Hematopoietic multipotent progenitor cell treated with erythropoietin and hydrocortisone succinate and interleukin-3 and kit ligand, for 6 days (in vitro differentiated cells): ENCODE measurements at regions not wholly inside any gene's neighbourhood (a gene's known extent, or its start where the extent isn't known, plus 50 kb on each side); places are given as distances from the start of the nearest gene placed in this dataset.
"Not testable (repeated sequence)": the region's sequence is repeated elsewhere in the genome, so short reads cannot be mapped to it uniquely, and the experiment has no call there.

Experiments
- DNase-seq: peaks from one replicate; pipeline ENCODE4 v3.0.0-alpha.2; 2015

- no peak for DNase-seq
These were observed 275.5 kb upstream of the BOD1L1 start for GRCh38 chr4:13903061-13903460.

- no peak for DNase-seq
These were observed 276.4 kb upstream of the BOD1L1 start for GRCh38 chr4:13903901-13904300.

DNA sequence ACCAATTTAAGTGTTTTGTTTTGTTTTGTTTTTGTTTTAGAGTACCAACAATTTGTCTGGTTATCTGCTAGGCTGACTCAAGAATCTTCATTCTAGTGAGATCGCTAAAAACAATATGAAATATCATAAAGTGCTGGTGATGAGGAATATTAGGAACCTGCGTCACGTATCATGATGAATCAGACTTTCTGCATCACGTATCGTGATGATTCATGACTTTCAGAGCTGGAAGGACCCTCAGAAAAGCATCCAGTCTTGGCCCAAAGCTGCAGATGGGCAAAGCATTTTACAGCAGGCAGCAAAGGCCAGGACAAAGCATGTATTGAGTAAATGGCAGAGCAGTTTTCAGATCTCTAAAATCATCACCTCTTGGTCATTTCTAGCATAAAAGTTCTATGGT, 278.0 kb upstream of the BOD1L1 start:
- no peak for DNase-seq

DNA sequence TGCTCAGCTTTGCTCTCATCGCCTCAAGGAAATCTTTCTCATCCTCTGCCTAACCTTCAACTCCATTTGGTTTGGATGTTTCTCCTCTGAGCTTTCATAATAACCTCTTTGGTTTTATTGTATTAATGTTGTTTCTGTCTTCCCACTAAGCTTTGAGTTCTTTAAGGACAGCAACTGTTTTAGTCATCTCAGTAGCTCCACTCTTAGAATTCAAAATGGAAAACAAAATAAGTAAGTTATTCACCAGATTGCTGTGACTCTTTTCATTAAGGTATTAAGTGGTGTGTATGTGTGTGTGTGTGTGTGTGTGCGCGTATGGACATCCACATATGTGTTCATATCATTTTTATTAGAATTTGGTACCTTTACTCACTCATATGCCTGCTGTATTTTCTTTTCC, 279.2 kb upstream of the BOD1L1 start:
- no peak for DNase-seq

DNA sequence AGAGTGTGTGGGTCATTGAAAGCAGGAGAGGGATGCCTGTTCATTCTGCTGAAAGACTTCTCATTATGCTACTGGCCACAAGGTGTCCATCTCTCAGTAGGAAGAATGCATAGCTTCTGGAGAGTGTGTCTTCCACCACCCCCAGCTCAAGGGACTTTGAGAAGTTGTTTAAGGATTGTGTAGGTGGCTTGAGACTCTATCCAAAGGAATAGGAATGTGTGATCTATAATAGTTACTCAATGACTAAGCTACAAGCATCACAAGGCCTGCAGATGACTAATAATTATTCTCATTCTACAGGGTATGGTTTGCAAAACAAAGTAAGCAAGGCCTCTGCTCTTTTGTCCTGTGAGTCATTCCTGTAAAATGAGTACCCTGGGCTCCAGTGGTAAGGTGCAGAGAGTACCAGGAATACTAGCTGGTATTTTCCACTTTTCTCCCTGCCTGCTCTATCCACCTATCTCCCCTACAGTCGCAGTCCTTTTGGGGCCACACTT, 279.8 kb upstream of the BOD1L1 start:
- peak; percentile 16 for DNase-seq

DNA sequence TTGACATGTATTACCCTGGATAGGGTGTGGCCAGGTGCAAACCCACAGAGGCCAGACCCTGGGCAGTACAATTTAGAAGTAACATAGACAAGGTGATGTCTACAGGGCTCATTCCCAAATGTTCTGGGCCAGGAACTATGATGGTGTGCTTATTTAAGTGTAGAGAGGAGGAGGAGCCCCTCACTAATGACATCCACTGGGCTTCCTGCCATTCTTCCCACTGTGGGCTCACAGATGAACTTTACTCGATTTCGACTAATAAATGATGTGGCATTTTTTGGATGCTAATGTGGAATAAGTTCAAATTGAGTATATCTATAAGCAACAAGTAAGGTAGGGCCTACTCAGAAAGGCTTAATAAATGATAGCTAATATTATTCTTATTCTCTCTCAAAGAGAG, 280.9 kb upstream of the BOD1L1 start:
- no peak for DNase-seq

DNA sequence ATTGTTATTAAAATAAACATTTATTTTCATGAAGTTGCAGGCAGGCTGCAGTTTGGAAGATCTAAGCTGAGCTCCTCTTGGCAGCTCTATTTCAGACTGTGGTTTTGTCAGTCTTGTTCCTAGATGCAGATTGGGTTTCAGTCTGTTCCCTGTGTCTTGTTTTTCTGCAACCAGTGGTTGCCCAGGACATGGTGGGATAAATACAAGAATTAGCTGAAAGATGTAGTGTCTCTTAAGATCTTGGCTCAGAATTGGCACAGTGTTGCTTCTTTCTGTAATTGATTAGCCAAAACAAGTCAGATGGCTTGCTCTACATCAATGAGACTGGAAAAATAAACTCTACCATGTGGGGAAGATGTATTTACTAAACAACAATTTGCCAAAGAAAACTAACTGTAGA, 283.0 kb upstream of the BOD1L1 start:
- DNase-seq, result no peak

- DNase-seq, result no peak
These were observed 283.7 kb upstream of the BOD1L1 start for GRCh38 chr4:13911256-13911655.

DNA sequence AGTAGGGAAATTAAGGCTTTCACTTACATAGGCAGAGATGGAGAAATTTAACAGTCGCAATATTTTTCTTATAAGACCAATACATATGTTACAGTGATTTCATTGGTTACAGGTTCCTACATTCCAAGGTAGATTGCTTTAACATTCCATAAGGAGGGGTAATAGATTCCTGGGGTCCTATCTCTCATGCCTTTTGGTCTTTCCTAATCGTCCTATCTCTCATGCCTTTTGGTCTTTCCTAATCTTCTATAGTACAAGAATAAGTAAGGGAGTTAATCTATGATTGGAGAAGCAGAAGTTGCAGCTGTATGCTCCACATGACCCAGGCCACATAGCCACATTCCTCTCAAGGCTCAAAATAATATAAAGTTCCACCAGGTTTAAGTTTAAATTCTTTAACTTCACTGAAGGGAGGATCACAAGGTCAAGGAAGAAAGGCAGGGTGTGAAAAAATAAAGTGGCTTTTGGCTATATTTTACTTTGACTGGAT, 285.0 kb upstream of the BOD1L1 start:
- DNase-seq, result peak; percentile 7

DNA sequence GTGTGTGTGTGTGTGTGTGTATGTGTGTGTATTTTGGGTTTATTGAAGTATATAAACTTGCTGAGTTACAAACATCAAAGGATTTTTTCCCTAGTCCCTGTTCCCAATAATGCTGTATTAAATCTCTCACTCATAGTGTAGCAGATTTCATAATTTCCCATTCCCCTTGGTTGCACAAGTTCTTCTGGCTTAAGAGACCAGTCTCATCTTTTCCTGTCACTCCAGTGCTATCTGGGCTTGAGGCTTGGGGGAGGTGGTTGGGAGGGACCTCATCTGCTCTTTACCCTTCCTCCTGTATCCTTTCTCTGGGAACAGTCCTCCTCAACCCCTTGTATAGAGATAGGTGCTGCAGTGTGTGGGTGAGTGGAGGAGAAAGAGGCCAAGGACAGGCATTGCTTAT, 285.4 kb upstream of the BOD1L1 start:
- DNase-seq, result no peak

GRCh38 chr4:13917015-13917414, 289.5 kb upstream of the BOD1L1 start:
- DNase-seq, result no peak

DNA sequence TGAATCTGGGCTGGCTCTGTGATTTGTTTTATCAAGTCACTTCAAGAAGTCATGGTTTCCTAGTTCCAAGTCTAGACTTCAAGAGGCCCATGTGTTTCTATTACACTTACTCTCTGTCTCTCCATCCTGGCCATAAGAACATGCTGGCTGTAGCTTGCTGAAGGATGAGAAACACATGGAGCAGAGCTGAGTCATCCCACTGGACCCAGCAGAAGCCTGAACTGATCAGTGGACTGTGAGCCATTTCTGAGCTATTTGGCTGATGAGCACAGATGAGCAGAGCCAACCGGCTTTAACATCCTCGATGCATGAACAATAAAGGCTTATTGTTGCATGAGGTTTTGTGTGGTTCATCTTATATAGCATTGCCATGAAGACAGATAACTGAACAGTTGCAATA, 290.6 kb upstream of the BOD1L1 start:
- no peak for DNase-seq

DNA sequence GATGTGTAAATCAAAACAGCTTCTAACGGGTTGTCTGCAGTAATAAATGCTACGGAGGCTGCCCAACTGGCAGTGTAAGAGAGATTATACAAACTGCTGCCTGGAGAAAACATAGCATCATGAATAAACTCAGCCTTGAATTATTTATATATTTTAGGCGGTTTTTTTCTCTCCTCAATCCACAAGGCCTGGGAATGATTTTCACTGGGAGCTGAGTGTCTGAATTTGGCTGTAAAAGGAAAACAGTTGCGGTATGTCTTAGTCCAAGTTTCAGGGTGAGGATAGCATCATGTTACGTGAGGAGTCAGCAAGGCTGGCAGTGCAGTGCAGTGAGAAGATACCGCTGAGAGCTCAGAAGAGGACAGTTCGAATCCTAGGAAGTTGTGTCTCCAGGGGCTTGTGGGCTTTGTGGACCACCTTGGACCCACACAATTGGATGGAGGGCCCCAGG, 291.5 kb upstream of the BOD1L1 start:
- DNase-seq, result no peak

DNA sequence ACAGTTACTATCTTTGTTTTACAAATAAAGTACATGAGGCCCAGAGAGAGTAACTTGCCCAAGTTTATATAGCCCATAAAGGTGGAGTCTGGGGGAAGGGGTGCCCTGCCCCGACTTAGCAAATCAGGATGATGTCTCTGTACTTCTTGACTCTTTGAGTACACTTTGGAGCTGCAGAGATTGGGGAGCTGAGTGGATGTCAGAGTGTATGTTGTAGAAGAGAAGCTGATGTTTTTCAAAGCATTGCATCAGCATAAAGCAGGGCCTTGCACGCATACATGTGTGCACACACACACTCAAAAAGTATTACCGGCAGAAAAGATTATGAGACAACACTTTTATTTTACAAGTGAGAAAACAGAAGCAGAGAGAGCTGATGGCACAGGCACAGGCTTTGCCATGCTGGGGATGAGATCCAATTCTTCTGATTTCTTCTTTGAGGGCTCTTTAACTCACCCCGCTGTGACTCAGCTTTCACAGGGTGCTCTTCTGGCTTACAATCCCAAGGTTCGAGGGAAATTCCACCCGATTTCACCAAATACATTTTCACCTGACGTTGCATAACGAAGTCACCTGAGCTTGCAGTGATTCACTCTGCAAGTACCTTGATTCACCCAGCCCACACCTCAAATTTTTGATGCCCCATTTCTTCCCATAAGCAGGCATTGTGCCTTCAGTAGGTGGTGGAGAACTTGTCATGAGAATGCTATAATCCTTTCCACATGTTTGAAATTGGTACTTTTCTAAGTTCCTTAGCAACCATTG, 292.8 kb upstream of the BOD1L1 start:
- DNase-seq, result no peak

- DNase-seq, result peak; percentile 9
These were observed 293.4 kb upstream of the BOD1L1 start for GRCh38 chr4:13920901-13921300.

DNA sequence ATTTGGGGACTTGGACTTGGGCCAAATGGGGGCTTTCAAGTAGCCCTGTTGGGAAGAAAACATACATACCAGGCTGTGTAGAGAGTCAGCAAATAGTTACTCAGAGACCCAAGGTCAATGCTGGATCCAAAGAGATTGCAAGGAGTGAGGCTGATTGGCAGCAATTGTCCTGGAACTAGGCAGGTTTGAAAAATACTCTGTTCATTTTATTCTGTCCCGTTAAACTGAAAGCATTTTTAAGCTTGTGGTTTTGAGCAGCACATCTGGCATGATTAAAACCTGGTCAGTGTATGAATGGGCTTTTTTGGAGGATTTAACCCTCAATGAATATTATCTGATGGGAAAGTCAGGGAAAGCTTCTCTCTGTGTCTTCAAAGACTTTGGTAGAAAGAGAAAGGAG, 294.3 kb upstream of the BOD1L1 start:
- DNase-seq, result no peak

DNA sequence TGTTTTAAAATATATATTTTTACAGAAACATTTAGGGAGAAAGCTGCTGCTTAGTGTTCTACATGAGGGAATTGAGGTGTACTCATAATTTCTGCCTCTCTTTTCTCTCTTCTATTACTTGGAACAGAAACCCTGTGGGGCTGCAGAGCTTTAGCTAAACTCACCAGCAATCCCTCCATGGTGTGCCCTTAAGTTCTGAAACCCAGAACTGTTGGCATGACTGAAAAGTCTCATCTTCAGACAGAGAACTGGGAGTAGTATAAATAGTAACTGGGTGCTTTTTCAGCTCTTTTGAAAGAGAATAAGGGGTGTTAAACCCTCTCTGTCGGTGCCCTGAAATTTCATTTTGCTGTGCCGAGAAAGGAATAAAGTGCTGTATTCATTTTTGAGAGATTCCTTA, 294.9 kb upstream of the BOD1L1 start:
- DNase-seq, result no peak

DNA sequence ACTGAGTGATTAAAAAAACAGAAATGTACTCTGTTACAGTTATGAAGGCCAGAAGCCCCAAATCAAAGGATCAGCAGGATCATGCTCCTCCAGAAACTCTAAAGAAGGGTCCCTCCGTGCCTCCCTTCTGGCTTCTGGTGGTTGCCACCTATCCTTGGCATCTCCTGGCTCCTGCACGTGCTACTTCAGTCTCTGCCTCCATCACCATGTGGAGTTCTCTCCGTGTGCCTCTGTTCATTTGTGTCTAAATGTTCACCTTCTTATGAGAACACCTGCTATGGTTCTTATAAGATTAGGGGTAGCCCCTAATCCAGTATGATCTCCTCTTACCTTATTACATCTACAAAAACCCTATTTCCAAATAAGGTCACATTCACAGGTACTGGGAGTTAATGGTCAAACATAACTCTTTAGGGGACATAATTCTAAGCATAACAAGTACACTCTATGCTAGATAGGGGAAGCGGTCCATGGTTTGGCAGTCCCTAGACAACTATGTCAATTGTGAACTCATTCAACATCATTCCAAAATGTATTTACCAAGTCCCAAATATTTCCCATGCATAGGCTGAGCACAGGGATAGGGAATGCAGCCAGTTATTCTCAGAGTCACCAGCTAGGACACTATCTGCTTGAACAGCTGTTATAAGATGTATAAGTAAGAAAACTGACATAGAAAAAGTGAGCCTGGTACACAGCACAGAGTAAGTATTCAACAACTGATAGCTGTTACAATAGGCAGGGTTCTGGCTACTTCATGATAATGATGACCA, 295.5 kb upstream of the BOD1L1 start:
- no peak for DNase-seq

DNA sequence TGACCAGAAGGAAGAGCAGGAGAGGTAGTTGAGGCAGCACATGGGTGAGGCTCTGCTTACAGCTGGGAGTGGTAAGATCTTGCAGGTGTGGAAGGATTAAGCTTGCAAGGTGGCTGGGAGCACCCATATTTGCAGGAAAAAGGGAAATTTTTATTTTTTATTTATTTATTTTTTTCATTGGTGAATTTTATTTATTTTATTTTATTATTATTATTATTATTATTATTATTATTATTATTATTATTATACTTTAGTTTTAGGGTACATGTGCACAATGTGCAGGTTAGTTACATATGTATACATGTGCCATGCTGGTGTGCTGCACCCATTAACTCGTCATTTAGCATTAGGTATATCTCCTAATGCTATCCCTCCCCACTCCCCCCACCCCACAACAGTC, 297.4 kb upstream of the BOD1L1 start:
- not testable (repeated sequence) for DNase-seq

- DNase-seq, result no peak
These were observed 300.7 kb upstream of the BOD1L1 start for GRCh38 chr4:13928214-13928613.

DNA sequence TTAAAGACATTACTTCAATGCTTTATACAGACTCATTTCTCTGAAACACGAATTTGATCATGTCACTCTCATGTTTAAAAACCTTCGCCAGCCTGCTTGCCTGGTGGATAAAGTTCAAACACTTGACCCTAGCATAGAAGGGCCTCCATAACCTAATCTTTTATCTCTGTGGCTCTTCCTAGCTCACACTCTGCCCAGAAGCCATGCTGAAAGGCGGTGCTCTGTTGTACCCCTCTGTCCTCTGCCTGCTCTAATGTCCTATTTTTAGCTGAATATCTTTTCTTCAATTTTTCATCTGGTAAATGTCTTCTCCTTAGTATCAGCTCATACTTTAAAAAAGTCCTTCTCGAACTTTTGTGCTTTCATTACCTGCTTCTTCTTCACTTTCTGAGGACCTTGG, 302.6 kb upstream of the BOD1L1 start:
- DNase-seq, result no peak

GRCh38 chr4:13933191-13933590, 305.7 kb upstream of the BOD1L1 start:
- peak; percentile 8 for DNase-seq

GRCh38 chr4:13938299-13938698, 310.8 kb upstream of the BOD1L1 start:
- no peak for DNase-seq

DNA sequence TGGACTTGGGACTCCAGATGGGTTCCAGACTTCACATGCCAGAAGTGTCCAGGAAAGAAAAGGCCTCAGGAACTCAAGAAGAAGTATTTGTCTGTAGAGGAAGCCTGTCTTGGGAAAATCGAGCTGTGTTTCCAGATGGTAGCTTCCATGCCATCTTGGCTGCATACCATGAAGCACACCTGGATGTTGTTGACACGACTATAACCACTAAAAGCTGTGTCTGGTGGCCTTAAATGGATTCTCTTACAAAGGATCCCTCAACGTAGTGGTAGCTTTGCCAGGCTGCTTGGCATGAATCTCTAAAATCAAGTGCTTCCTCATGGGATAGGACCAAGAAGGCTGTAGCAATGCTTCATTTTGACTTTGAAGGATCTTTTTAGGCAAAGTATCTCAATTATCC, 313.4 kb upstream of the BOD1L1 start:
- DNase-seq, result no peak
